B cell (primary cell): ENCODE measurements at regions not wholly inside any gene's neighbourhood (a gene's known extent, or its start where the extent isn't known, plus 50 kb on each side); places are given as distances from the start of the nearest gene placed in this dataset.

Experiments used
- CTCF ChIP-seq: fragments of 200-600 bp; IDR thresholded peaks from one replicate; pipeline ENCODE4 v1.8.0; 2022; ENCODE audit warnings: antibody characterized with exemption, mild to moderate bottlenecking
- EZH2 ChIP-seq: IDR thresholded peaks from 2 replicates; pipeline ENCODE4 v1.6.1; 2012; ENCODE audit warnings: borderline replicate concordance, low read depth, mild to moderate bottlenecking, moderate library complexity, low read length; ENCODE audit not compliant: insufficient read depth, poor library complexity, severe bottlenecking

DNA sequence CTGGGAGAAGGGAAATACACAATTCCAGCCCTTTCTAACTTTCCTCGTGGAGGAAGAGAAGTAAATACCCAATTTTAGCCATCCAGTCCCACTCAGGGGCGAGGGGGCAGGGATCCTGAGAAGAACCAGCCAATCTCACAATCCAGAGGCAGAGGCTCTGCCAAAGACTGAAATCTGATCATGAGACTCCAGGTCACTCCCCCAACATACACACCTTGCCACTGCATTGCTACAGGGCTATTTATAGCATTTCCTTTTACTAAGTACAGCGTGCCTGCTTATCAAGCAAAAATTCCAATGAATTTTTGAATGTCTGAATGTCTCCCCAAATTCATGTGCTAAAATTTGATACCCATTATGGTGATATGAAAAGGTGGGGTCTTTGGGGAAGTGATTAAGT lies 1687.5 kb downstream of the EFNB2 start:
- no peak for TF ChIP-seq CTCF
- no peak for TF ChIP-seq EZH2
